GM12892 (cell line): ENCODE measurements at regions not wholly inside any gene's neighbourhood (a gene's known extent, or its start where the extent isn't known, plus 50 kb on each side); places are given as distances from the start of the nearest gene placed in this dataset.

Experiments
- DNase-seq: peaks from one replicate; pipeline ENCODE4 v3.0.0; 2011; ENCODE audit not compliant: insufficient read length
- FAIRE-seq: peaks from 2 replicates; lab custom pipeline; 2011; peaks lifted over from hg19 to GRCh38; lab: Jason Lieb, UNC
- POLR2A ChIP-seq: IDR thresholded peaks from 2 replicates; pipeline ENCODE4 v1.6.1; 2011; ENCODE audit warnings: low read depth, low read length, control low read depth
- POLR2AphosphoS5 ChIP-seq: IDR thresholded peaks from 2 replicates; pipeline ENCODE4 v1.6.1; 2011; ENCODE audit warnings: low read depth, low read length, control low read depth
- TAF1 ChIP-seq: IDR thresholded peaks from 2 replicates; pipeline ENCODE4 v1.6.1; 2011; ENCODE audit warnings: low read depth, mild to moderate bottlenecking, control low read depth, low read length, borderline replicate concordance

DNA sequence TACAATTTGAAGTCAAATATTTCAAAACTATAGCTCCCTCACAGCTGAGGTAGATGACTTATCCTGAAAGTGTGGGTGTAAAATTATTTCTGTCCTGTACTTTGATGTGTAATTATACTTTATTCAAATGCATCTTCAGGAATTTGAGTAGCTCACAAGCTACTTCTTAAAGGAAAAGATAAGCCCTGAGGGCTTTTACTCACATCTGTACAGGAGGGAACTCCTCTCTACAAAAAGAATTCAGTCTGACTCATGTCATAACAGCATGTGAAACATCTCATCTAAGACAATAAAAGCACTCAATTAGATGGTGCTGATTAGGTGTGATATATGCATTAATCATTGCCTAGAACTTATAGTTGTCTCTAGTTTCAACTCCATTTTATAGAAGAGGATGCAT, 452.0 kb downstream of the PRKD1 start:
- FAIRE-seq (no peak), DNase-seq (no peak)
- TF ChIP-seq POLR2A (no peak), POLR2AphosphoS5 (no peak), TAF1 (no peak)

- no peak for DNase-seq
These were observed 441.5 kb downstream of the PRKD1 start for GRCh38 chr14:29486132-29486531.

DNA sequence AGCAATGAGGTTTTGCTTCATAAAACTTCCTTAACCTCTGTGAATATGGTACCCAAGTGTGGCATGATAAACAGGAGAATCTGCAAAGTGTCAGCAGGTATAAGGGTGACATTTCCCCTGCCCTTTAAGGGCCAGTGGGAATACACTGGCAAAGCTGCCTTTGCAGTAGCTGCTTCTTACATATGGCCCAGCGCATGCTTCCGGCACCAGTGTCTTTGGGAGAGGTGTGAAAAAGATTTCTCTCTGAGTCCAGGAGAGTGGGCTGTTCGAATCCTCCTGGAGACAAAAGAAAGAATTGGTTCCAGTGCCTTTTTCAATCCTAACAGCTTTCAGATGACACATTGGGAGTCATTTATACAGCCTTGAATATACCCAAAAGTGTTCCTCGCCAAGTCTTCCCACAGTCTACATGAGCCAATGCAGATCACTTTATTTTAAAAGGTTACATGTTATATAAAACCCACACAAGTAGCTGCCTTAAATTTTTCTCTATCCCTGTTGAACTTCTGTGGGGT, 437.7 kb downstream of the PRKD1 start:
- no peak for DNase-seq
- no peak for FAIRE-seq
- TF ChIP-seq POLR2AphosphoS5 (no peak), TAF1 (no peak), POLR2A (no peak)

More at GRCh38 chr14:29486132-29486531, 441.5 kb downstream of the PRKD1 start:
- no peak for FAIRE-seq
- TF ChIP-seq POLR2AphosphoS5 = no peak

- FAIRE-seq (no peak), DNase-seq (no peak)
- TF ChIP-seq POLR2AphosphoS5 (no peak), TAF1 (no peak), POLR2A (no peak)
These were observed 433.8 kb downstream of the PRKD1 start for GRCh38 chr14:29493849-29494248.

DNA sequence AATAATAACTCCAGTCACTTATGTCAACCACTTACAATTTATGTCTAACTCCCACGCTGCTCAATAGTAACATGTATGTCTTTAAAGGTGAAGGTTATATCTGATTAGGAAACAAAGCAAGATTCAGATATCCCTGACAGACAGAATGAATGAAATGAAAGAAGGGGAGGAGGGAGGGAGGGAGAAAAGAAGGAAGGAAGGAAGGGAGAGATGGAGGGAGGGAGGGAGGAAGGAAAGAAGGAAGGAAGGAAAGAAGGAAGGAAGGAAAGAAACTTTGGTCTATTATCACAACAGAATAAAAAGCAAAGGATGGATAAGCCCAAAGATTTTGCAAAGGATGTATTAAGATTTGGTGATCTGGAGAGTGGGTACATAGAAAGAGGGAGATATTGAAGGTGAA, 433.3 kb downstream of the PRKD1 start:
- no peak for TF ChIP-seq POLR2AphosphoS5
- TF ChIP-seq TAF1 = no peak
- no peak for TF ChIP-seq POLR2A
- DNase-seq (no peak), FAIRE-seq (no peak)

- DNase-seq (no peak), FAIRE-seq (no peak)
- no peak for TF ChIP-seq POLR2A
- TF ChIP-seq POLR2AphosphoS5 = no peak
- TF ChIP-seq TAF1 = no peak
These were observed 423.7 kb downstream of the PRKD1 start for GRCh38 chr14:29503903-29504302.

- DNase-seq (no peak), FAIRE-seq (no peak)
- TF ChIP-seq POLR2AphosphoS5 (no peak), TAF1 (no peak), POLR2A (no peak)
These were observed 409.3 kb downstream of the PRKD1 start for GRCh38 chr14:29518335-29518734.

- DNase-seq (no peak), FAIRE-seq (no peak)
- no peak for TF ChIP-seq POLR2A
- no peak for TF ChIP-seq TAF1
- no peak for TF ChIP-seq POLR2AphosphoS5
These were observed 406.0 kb downstream of the PRKD1 start for GRCh38 chr14:29521526-29522137.
